K562 (cell line): ENCODE measurements at regions not wholly inside any gene's neighbourhood (a gene's known extent, or its start where the extent isn't known, plus 50 kb on each side); places are given as distances from the start of the nearest gene placed in this dataset.

ENCODE experiments used
- BRF1 ChIP-seq: IDR thresholded peaks from 3 replicates; pipeline ENCODE4 v1.6.1; 2011; ENCODE audit warnings: borderline replicate concordance, mild to moderate bottlenecking; ENCODE audit not compliant: insufficient read length; ENCODE audit errors: extremely low read depth
- JUNB ChIP-seq: fragments of 450-650 bp; formaldehyde crosslinking; conservative IDR thresholded peaks from 2 replicates; pipeline ENCODE4 v1.4.0; 2020; ENCODE audit warnings: mild to moderate bottlenecking
- NCOA1 ChIP-seq: fragments of 450-650 bp; IDR thresholded peaks from 2 replicates; pipeline ENCODE4 v1.6.1; 2016; ENCODE audit warnings: low read depth
- TAF1 ChIP-seq: IDR thresholded peaks from 2 replicates; pipeline ENCODE4 v1.6.1; 2011; ENCODE audit warnings: mild to moderate bottlenecking, low read length, moderate library complexity; ENCODE audit not compliant: insufficient read depth, control insufficient read depth, severe bottlenecking; ENCODE audit errors: extremely low read depth
- TBL1XR1 ChIP-seq, 2 experiments: IDR thresholded peaks; 2 replicates each; pipeline ENCODE4 v1.6.1; 2012; ENCODE audit warnings: improper control_type of control experiment in 2 of 2, low read length in 2 of 2, mild to moderate bottlenecking in 1 of 2
- THRAP3 ChIP-seq: fragments of 450-650 bp; IDR thresholded peaks from 2 replicates; pipeline ENCODE4 v1.6.1; 2016; ENCODE audit warnings: mild to moderate bottlenecking, inconsistent platforms, borderline replicate concordance
- ZFP36 ChIP-seq: fragments of 150-350 bp; IDR thresholded peaks from 2 replicates; pipeline ENCODE4 v1.6.1; 2018; ENCODE audit warnings: low read length, low read depth; ENCODE audit not compliant: partially characterized antibody
- TF ChIP-seq, protein P1 (sequence below), 3 experiments: IDR thresholded peaks in 2 of 3; conservative IDR thresholded peaks in 1 of 3; 2 replicates each; pipeline ENCODE4 v1.5.1; 2011 to 2012; ENCODE audit warnings: low read length in 3 of 3, mild to moderate bottlenecking in 3 of 3, control low read depth in 2 of 3, improper control_type of control experiment in 1 of 3, inconsistent platforms in 1 of 3, low read depth in 1 of 3, mixed read lengths in 1 of 3, moderate library complexity in 1 of 3; ENCODE audit not compliant: insufficient read depth in 2 of 3
- TF ChIP-seq, protein P2 (sequence below): sonication (generic); formaldehyde crosslinking; IDR thresholded peaks from 2 replicates; pipeline ENCODE4 v1.8.1; 2023; ENCODE audit warnings: mild to moderate bottlenecking, missing genetic modification reagents
- TF ChIP-seq, protein P3 (sequence below), 2 experiments: IDR thresholded peaks; 2 replicates each; pipeline ENCODE4 v1.6.1; 2012; ENCODE audit warnings: improper control_type of control experiment in 2 of 2, low read depth in 2 of 2, low read length in 2 of 2, borderline replicate concordance in 1 of 2

DNA sequence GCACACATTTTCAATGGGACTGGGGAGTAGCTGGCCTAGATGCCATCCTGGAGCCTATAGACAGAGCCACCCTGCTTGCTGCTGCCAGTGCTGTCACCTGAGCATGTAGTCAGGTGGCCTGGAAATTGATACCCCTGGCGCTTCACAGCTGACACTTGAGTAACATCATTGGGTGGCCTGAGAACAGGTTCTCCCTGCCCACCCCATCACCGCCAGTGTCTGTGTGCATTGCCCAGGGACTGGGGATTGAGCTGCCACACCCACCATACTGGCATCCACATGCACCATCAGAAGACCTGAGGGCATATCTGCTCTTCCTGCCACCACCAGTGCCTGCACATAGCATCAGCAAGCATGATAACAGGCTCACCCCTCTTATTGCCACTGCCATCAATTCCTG is 1142.9 kb upstream of the PABPC4L start:
- TF ChIP-seq, protein P1, sequence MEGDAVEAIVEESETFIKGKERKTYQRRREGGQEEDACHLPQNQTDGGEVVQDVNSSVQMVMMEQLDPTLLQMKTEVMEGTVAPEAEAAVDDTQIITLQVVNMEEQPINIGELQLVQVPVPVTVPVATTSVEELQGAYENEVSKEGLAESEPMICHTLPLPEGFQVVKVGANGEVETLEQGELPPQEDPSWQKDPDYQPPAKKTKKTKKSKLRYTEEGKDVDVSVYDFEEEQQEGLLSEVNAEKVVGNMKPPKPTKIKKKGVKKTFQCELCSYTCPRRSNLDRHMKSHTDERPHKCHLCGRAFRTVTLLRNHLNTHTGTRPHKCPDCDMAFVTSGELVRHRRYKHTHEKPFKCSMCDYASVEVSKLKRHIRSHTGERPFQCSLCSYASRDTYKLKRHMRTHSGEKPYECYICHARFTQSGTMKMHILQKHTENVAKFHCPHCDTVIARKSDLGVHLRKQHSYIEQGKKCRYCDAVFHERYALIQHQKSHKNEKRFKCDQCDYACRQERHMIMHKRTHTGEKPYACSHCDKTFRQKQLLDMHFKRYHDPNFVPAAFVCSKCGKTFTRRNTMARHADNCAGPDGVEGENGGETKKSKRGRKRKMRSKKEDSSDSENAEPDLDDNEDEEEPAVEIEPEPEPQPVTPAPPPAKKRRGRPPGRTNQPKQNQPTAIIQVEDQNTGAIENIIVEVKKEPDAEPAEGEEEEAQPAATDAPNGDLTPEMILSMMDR (IDR thresholded peaks at IDR 0.05 in 2 of 3, conservative IDR thresholded peaks at IDR 0.05 in 1 of 3; ENCODE audit: insufficient read depth in 2 of 3, low read depth in 1 of 3, low read length in 3 of 3): no peak
- TF ChIP-seq TAF1 (no peak), JUNB (CRISPR knock-in tag) (no peak), TBL1XR1 (IDR thresholded peaks at IDR 0.05; ENCODE audit: low read length in 2 of 2) (no peak), ZFP36 (no peak), BRF1 (no peak), NCOA1 (no peak), THRAP3 (no peak)
- TF ChIP-seq, protein P2, sequence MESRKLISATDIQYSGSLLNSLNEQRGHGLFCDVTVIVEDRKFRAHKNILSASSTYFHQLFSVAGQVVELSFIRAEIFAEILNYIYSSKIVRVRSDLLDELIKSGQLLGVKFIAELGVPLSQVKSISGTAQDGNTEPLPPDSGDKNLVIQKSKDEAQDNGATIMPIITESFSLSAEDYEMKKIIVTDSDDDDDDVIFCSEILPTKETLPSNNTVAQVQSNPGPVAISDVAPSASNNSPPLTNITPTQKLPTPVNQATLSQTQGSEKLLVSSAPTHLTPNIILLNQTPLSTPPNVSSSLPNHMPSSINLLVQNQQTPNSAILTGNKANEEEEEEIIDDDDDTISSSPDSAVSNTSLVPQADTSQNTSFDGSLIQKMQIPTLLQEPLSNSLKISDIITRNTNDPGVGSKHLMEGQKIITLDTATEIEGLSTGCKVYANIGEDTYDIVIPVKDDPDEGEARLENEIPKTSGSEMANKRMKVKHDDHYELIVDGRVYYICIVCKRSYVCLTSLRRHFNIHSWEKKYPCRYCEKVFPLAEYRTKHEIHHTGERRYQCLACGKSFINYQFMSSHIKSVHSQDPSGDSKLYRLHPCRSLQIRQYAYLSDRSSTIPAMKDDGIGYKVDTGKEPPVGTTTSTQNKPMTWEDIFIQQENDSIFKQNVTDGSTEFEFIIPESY (CRISPR knock-in tag): no peak
- TF ChIP-seq, protein P3, sequence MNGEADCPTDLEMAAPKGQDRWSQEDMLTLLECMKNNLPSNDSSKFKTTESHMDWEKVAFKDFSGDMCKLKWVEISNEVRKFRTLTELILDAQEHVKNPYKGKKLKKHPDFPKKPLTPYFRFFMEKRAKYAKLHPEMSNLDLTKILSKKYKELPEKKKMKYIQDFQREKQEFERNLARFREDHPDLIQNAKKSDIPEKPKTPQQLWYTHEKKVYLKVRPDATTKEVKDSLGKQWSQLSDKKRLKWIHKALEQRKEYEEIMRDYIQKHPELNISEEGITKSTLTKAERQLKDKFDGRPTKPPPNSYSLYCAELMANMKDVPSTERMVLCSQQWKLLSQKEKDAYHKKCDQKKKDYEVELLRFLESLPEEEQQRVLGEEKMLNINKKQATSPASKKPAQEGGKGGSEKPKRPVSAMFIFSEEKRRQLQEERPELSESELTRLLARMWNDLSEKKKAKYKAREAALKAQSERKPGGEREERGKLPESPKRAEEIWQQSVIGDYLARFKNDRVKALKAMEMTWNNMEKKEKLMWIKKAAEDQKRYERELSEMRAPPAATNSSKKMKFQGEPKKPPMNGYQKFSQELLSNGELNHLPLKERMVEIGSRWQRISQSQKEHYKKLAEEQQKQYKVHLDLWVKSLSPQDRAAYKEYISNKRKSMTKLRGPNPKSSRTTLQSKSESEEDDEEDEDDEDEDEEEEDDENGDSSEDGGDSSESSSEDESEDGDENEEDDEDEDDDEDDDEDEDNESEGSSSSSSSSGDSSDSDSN (IDR thresholded peaks at IDR 0.05; ENCODE audit: borderline replicate concordance in 1 of 2, low read depth in 2 of 2, low read length in 2 of 2): no peak
